ENCODE measurements at regions not wholly inside any gene's neighbourhood (a gene's known extent, or its start where the extent isn't known, plus 50 kb on each side); places are given as distances from the start of the nearest gene placed in this dataset.

GRCh38 chr3:124325248-124325647 is 333.3 kb upstream of the ROPN1 start:
- WGBS (ENCODE audit: insufficient coverage) = 89% methylated on average over 1 of the region's 2 CpGs
- Histone ChIP-seq H3K9me3 (replicated peaks in 1 of 2; ENCODE audit: control insufficient read depth in 1 of 2, insufficient read depth in 1 of 2, low read length in 2 of 2) (no peaks in the 10 kb centered on the region), H3K4me3 (replicated peaks in 1 of 3; ENCODE audit: low read depth in 2 of 3, low read length in 3 of 3) (no peak overlapping the region), H3K9ac (ENCODE audit: insufficient read depth, low read length, poor library complexity, severe bottlenecking) (no peak overlapping the region), H3K4me2 (replicated peaks; ENCODE audit: extremely low read depth, low read length, poor library complexity, severe bottlenecking) (no peak overlapping the region), H3K4me1 (ENCODE audit: control insufficient read depth in 1 of 2, insufficient read depth in 2 of 2, low read length in 2 of 2) (no peaks in the 10 kb centered on the region), H3K36me3 (replicated peaks in 1 of 2; ENCODE audit: control insufficient read depth in 1 of 2, insufficient read depth in 2 of 2, low read length in 2 of 2) (no peaks in the 10 kb centered on the region), H3K27ac (ENCODE audit: low read depth in 1 of 2, low read length in 2 of 2) (no peak overlapping the region), H3K79me2 (ENCODE audit: insufficient read depth, low read length) (no peaks in the 10 kb centered on the region), H3K27me3 (ENCODE audit: control insufficient read depth in 2 of 2, insufficient read depth in 2 of 2, low read length in 2 of 2) (no peaks in the 10 kb centered on the region), H4K20me1 (ENCODE audit: insufficient read depth, low read length) (no peaks in the 10 kb centered on the region), H2AFZ (ENCODE audit: insufficient read depth, low read depth, low read length, poor library complexity, severe bottlenecking) (no peak overlapping the region)
- no peak for TF ChIP-seq CTCF (IDR thresholded peaks at IDR 0.05)
- Mint-ChIP-seq H3K9me3 (peaks cover 0 to 5% (median 0%) of the 10 kb centered on the region in 7 donors), H3K36me3 (no peaks in the 10 kb centered on the region), H3K27me3 (ENCODE audit: low read depth in 3 of 3) (peaks cover 2 to 8% (median 6%) of the 10 kb centered on the region in 3 donors), H3K27ac (no peak overlapping the region), H3K4me3 (no peak overlapping the region), H3K4me1 (no peaks in the 10 kb centered on the region)
- intact Hi-C loops (cut with micrococcal nuclease) = no loop called here
- no peak for DNase-seq

- no peak overlapping the region for H2AFZ ChIP-seq (ENCODE audit: insufficient read depth, low read depth, low read length, poor library complexity, severe bottlenecking)
Observed at GRCh38 chr3:124329723-124330122, 337.8 kb upstream of the ROPN1 start.

More at GRCh38 chr3:124329723-124330122, 337.8 kb upstream of the ROPN1 start:
- no peaks in the 10 kb centered on the region for H3K4me1 Mint-ChIP-seq
- Histone ChIP-seq H3K4me2 (replicated peaks; ENCODE audit: extremely low read depth, low read length, poor library complexity, severe bottlenecking) (no peak overlapping the region), H3K27ac (ENCODE audit: low read depth in 1 of 2, low read length in 2 of 2) (no peak overlapping the region), H3K9ac (ENCODE audit: insufficient read depth, low read length, poor library complexity, severe bottlenecking) (no peak overlapping the region), H3K79me2 (ENCODE audit: insufficient read depth, low read length) (no peaks in the 10 kb centered on the region), H3K4me3 (replicated peaks in 1 of 3; ENCODE audit: low read depth in 2 of 3, low read length in 3 of 3) (no peak overlapping the region), H3K4me1 (ENCODE audit: control insufficient read depth in 1 of 2, insufficient read depth in 2 of 2, low read length in 2 of 2) (no peaks in the 10 kb centered on the region), H3K36me3 (replicated peaks in 1 of 2; ENCODE audit: control insufficient read depth in 1 of 2, insufficient read depth in 2 of 2, low read length in 2 of 2) (no peaks in the 10 kb centered on the region), H3K9me3 (replicated peaks in 1 of 2; ENCODE audit: control insufficient read depth in 1 of 2, insufficient read depth in 1 of 2, low read length in 2 of 2) (no peaks in the 10 kb centered on the region), H4K20me1 (ENCODE audit: insufficient read depth, low read length) (no peaks in the 10 kb centered on the region), H3K27me3 (ENCODE audit: control insufficient read depth in 2 of 2, insufficient read depth in 2 of 2, low read length in 2 of 2) (no peaks in the 10 kb centered on the region)
- WGBS (ENCODE audit: insufficient coverage) = no CpG with 5 or more reads among the region's 2 CpGs
- no peak overlapping the region for H3K4me3 Mint-ChIP-seq
- no peak overlapping the region for H3K27ac Mint-ChIP-seq
- no peak for TF ChIP-seq CTCF (IDR thresholded peaks at IDR 0.05)
- peaks cover 0 to 3% (median 0%) of the 10 kb centered on the region in 7 donors for H3K9me3 Mint-ChIP-seq
- peaks cover 4 to 11% (median 5%) of the 10 kb centered on the region in 3 donors for H3K27me3 Mint-ChIP-seq (ENCODE audit: low read depth in 3 of 3)
- intact Hi-C loops (cut with micrococcal nuclease) = no loop called here
- DNase-seq = no peak
- no peaks in the 10 kb centered on the region for H3K36me3 Mint-ChIP-seq

Measured in CD14-positive monocyte (primary cell).